8988T (cell line): ENCODE measurements at regions not wholly inside any gene's neighbourhood (a gene's known extent, or its start where the extent isn't known, plus 50 kb on each side); places are given as distances from the start of the nearest gene placed in this dataset.

Source experiments
- DNase-seq: peaks from one replicate; pipeline ENCODE4 v3.0.0; 2011

DNA sequence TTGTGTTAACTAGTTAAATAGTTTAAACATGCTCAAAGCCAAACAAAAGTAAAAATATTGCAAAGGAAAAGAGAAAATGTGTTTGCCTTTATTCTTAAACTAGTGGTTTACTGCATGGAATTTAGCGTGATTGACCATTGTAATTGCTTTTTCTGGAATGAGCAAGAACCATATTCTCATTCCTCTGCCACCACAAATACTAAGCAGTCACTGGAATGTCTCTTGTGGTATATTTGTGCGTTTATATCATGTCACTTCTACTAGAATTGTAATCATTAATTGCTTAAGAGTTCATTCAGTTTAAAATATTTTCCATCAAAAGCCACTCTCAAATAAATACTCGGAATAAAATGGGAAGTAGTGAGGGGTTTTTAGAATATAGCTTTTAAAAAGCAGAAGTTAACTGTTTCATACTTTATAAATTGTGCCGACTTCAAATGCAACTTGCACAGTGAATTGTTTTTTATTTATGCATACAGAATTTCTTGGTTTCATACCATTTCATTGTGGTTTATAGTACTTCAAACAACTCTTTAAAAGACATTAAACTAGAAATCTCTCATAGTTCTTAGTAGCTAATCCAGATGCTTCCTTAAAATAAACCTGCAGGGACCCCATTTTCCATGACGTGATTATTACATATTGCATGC lies 288.1 kb downstream of the EPHA4 start:
- DNase-seq = no peak

DNA sequence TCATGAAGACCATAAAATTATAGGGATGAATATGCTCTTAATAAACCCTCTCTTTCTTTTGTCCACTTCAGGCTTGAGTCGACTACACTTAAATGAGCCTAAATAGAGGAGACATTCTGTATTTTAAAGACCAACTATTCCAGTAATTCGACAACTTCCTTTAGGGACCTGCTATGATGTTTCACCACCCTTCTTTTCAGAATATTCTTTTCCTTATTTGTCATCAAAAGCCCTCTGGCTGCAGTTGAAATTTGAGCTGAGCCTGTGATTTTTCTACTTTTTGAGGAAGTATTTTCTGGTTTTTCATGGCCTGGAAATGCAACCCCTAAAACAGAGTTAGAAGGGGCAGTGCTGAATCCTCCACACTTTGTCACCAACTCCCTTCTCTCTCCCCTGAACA lies 287.0 kb downstream of the EPHA4 start:
- DNase-seq = no peak

DNA sequence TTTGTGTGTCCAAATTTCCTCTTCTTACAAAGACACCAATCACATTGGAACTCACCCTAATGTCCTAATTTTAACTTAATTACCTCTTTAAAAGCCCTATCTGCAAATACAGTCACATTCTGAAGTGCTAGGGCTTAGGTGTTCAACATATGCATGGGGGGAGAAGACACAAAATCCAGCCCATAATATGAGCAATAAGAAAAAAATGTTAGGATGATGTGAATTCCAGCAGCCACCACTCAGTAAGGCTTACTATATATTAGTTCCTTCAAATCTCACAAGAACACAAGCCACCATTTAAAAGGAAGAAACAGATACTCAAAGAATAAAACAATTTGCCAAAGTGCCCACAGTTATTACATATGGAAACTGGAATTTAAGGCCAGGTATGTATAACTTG lies 285.7 kb downstream of the EPHA4 start:
- no peak for DNase-seq

DNA sequence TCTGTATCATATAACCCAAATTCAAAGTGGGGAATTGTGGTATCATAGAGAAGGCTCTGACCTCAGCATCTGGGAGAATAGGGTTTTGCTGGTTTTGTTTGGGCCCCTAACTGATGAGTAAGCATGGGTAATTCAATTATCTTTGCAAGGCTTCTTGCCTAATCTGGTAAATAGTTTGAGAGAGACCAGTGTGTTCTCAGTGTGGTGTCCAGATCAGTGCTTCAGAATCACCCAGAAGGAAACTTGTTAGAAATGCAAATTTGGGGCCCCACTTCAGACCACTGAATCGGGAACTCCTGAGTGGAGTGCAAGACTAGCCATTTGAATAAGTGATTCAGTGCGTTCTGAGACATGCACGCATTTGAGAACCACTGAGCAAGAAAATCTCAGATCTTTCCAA lies 282.7 kb downstream of the EPHA4 start:
- no peak for DNase-seq

DNA sequence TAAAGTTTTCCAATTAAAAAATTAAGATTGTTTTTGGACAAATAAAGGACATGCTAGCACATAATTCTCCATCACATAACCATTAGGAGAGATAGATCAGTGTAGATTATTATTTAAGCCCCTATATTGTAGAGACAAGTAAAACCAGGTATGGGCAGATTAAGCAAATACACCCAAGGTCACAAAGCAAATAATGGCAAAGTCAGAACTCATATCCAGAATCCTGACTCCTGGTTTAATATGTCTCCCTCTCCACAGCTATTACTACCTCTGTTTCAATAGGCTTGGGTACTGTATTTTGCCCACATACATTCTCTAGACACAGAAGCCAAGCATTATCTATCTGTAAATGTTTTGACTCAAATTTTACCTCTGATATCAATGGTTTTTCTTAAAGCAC lies 282.3 kb downstream of the EPHA4 start:
- no peak for DNase-seq

DNA sequence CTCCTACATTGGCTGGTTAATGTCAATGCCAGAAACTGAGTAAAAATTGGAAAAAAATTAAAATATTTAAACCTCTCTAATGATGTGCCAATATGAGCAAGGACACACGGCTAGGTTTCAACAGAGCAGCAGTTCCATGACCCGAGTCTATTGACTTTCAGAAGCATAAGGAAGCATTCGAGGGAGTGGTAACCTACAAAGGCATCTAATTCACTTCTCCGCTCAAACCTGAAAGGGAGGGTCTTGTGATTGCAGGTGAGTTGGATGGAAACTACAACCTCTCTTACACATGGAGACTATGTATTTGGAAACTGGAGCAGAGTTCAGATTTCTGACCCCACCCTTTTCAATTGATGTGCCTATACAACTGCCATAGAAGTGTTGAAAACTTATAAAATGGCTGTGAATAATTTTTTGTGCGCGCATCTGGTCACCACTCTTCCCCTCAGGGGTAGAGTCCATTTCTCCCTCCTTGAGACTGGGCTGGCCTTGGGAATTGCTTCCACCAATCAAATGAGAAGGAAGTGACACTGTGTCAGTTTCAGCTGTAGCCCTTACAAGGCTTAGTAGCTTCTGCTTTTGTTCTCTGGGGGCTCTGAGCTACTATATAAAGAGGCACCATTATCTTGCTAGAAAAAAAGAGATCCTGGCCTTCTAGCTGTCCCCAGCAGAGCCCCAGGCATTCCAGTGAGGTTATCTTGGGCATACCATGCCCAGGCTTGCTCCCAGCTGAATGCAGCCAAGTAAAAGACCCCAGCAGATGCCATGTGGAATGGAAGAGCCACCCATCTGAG lies 278.0 kb downstream of the EPHA4 start:
- no peak for DNase-seq

DNA sequence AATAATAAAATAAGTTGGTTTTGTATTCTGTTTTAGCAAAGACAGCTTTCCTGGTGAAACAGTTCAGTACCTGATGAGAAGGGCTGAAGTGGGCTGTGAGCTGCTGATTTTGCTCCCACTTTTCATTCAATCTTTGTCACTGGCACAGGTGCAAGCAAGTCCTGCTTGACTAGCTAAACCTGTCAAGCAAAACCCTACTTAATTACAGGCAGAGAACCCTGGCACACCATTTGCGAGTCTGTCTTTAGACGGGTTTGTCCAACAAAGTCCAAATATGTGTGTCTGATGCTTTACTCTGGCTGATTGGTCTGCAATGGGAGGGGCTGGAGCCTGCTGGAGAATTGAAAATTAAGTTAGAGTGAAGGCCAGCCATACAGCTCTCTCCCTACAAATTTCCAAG lies 267.2 kb downstream of the EPHA4 start:
- DNase-seq = no peak

DNA sequence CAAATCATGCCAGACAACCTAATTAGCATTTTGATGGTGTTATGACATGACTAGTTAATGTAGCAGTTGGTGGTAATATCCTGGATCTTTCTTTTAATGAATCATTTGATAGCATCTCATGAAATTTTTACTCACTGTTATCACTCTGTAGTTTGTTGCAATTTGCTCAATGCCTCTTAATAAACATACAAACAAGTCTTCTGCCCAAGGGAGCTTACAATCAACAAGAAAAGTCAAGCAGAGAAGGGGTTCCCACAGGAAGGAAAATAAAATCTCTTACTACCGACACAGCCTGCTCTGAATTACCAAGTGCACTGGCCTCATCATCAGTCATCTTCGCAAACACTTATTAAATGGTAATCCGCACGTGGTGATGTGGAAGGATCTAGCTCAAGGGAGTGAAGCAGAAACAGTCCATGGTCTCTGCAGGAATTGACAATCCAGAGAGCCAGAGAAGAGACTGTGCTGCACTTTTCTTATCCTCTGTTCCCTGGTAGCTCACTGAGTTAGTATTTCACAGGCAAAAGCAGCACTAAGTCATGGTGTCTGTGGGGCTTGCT lies 263.5 kb downstream of the EPHA4 start:
- DNase-seq = no peak

DNA sequence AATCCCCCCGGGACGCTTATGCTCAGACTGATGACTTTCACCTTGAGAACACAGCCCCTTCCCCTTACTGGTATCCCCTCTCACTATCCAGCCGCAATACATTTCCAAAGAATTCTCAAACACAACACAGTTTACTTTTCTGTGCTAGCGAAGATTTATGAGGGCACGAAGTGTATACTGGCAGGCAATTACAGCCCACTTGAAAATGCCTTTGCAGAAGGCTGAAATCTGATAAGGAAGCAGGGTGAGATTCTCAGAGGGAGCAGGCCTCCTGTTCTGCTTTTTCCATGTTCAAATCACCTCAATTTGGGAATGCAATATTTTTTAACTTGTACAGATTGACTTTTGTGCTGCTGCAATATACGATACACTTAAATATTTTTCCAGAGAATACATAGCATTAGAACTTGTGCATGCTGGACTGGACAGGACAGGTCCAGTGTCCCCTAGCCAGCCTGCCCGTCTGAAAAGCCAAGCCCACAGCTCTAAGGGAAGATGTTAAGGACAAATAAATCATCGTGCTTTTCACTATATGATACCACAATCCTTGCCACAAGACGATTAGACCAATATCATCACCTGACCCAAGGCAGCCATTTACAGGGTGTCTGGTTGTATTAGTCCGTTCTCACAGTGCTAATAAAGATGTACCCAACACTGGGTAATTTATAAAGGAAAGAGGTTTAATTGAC lies 262.1 kb downstream of the EPHA4 start:
- no peak for DNase-seq

DNA sequence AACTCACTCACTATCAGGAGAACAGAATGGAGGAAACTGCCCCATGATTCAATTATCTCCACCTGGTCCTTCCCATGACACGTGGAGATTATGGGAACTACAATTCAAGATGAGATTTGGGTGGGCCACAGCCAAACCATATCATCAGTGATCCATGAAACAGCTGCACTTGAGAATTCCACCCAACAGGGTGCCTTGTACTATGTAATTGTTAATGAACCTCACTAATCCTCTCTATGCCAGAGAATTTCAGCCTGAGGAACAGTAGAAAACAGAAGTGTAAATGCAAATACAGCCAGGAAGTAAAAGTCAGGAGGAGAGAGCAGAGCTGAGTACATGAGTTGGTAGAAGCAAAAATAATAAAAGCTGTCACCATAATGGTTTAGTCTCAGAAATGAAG lies 261.4 kb downstream of the EPHA4 start:
- DNase-seq = no peak

DNA sequence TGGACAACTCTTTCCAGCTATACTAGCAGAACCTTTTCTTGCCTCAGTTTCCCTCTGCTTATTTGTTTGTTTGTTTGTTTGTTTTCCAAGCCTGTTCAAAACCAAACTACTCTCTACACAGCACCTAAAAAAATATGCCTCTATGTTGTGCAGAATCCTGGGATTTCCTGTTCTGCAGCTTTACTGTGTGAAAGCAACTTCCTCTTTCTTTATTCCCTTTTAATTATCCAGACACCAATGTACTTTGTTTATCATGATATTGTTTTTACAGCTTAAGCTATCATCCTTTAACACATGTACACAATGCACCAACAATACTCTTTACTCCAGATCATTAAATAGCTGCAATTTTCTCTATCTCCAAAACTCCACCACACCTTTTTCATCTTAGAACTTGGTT lies 259.5 kb downstream of the EPHA4 start:
- DNase-seq = no peak

DNA sequence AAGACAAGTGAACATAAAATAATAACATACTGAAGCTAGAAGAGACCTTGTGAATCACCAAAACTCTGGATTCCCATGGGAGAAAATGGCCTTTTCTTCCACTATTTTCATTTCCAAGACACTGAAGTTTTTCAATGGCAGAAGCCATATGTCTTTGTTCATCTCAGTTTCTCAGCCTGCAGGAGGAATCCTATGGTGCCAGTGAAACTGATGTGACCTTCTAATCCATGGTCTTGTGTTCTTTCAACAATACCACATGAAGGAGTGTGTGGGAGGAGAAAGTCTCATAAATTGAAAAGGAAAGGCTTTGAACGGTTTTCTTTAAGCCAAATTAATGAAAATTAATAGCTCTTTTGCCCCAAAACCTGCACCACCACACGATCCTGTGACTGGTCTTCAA lies 257.3 kb downstream of the EPHA4 start:
- no peak for DNase-seq

DNA sequence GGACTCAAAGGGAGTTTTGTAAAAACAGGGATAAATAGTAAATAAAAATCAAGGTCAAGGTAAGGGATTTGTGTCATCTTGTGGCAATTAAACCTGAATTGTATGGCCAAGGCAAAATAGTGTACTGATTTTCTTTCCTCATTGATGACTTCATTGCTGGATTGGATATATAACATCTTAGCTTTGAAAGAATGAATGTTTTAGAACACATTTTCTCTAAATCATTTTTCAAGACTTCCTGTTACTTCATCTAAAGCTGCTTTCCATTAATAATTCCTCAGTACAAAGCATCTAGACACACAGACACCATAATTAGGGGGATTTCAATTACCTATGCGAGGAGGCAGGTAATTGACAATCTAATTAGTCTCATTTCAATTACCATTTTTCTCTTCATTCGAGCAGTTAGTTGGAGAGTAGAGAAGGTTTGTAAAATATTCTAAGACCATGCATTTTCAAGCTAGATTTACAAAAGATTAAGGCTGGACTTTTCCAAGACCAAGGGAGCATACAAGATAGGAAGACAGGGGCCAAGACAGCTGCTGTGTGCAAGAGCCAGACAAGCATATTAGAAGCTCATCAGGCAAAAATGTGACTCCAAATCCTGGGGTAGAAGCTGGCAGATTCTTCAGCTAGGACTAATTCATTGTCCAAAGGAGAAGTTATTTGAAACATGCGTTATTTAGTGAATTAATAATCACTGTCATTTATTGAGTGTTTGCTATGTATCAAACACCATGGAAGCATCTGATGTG lies 253.6 kb downstream of the EPHA4 start:
- no peak for DNase-seq

DNA sequence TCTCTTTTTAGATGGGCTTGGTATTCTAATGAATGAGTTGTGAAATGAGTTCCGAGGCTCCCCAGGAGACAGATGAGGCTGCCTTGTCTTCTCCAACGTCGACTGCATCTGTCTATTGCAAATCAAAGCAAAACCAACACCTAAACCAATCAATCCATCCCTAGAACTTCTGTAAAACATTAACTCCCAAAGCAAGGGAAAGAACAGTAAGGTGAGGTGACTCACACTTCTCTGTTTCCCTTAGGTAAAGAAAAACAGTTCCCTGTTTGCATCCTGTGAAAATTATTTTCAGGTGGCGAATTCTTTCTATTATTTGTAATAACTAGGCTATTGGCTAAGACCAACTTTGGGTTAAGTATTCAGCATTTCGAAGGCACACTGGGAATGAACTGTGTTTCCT lies 249.4 kb downstream of the EPHA4 start:
- no peak for DNase-seq

DNA sequence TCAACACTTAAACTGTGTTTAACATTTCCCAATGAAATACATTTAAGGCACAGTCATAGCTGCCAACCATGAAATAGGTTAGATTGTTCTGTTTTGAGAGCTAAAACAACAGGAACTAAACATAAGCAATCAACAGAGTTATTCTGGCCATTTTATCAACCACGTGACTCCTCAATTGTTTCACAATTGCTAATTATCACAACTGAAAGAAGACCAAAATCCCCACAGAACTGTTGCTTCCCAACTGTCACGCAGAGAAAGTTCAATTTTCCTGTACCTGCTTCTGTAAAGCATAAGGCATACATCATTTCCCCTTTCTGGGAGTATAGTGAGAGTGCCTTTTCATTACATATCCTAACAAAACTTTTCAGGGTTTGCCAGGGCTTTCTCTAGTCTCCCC lies 248.6 kb downstream of the EPHA4 start:
- no peak for DNase-seq

DNA sequence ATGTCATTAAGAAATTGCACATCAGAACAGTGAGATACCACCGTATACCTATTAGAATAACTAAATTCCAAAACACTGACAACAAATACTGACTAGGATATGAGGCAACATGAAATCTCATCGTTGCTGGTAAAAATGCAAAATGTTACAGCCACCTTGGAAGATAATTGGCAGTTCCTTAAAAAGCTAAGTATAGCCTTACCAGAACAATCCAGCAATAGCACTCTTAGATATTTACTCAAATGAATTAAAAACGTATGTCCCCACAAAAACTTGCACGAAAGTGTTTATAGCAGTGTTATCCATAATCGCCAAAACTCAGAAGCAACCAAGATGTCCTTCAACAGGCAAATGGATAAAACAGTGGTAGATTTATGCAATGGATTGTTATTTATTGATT lies 241.7 kb downstream of the EPHA4 start:
- no peak for DNase-seq

DNA sequence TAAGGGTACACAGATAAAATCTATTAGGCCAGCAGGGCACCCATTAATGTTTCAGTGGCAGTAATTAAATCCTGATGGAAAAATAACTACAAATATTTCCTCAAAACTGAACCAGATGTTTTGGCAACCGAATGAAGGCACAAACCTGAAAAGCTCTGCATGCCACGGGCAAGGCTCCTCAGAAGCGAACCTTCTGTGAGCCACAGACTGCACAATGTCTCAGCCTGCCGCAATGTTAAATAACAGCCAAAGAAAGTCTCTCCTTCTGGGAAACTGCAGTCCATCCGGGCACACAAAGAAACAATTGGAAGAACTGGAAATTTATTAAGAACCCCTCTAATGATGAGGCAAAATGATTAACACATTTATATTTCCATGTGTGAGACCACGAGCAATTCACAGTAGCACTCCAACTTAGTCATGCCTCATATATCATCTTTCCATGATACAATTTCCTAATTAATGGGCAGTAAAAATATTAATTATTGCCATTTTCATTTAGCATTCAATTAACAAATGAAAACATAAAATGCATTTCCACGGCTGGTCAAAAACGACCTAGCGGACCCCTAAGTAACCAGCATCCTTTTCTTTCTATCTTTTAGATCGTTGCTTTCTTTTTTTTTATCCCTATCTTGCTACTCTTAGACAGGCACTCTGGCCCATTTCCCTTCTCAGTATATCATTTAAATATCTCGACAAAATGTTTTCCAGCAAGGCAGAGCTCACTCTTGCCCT lies 237.5 kb downstream of the EPHA4 start:
- no peak for DNase-seq

DNA sequence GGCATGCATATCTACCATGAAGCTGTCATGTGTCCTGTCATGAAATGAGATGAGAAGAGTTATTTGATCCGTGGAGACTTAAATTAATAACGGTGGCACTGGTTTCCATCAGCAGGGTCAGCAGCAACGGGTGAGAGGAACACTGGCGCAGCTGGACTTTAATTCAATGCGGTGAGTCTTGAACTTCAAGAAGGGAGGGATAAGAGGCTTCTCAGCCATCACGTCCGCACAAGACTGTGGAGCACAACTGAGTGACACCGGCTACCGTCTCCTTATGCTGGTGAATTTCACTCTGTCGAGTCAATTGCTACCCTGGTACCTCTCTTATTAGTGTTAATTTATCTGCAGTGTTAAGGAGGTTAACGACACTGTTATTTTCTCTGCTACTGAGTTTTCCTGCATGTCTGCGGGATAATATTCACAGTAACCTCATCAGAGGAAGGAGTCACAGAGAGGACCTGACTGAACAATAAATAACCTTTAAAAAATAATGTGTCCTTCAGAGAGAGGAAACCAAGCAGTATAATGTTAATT lies 236.8 kb downstream of the EPHA4 start:
- no peak for DNase-seq

DNA sequence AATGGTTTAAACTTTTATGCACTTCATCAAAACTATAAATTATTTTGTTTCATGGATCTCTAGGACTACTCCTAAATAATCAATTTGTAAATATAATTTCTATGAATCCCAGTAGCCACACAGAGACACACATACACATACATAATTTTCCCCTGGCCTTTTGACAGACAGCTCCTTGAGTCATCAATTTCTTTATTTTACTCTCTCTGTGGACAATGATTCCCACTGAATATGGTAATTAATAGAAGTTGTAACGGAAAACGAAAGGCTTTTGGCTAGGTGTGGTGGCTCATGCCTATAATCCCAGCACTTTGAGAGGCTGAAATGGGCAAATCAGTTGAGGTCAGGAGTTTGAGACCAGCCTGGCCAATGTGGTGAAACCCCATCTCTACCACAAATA lies 235.1 kb downstream of the EPHA4 start:
- DNase-seq = no peak

DNA sequence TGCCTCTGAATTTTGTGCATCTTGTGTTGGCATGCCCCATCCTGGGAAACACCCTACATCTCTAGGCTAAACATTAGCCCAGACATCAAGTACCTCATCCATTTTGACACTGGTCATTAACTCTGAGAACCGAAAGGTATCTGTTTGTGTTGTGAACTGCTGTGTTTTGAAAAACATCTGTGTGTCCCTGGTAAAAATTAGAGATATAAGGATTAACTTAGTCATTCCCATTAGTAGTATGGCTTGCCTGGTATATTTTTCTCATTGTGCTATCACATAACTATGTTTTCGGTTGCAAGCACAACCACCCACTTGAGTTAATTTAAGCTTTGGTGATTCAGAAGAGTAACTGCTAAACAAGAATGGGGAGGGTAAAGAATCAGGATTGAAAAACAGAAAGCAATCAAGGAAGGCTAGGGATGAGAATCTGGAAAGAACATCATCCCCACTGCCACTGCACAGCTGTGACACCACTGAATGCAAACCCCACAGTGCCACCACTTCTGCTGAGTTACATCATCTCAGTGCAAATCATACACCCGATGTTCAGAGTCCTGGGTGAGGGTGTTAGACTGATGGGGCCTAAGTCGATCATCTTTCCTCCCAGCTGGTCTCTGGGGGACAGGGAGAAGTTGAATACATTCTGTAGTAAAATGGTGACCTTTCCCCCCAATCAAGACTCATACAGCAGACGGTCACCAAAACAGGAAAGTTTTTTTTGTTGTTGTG lies 234.0 kb downstream of the EPHA4 start:
- DNase-seq = no peak

DNA sequence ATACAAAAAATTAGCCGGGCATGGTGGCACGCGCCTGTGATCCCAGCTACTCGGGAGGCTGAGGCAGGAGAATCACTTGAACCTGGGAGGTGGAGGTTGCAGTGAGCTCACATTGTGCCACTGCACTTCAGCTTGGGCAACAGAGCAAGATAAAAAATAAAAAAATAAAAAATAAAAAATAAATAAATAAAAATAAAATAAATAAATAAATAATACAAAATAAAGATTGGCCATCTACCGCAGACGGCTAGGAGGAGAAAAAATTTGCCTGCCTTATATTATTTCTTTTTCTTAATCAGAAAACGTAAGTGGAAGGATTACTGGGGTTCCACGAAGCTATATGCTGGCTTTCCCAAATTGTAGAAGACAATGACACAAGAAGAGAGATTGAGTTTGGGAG lies 229.7 kb downstream of the EPHA4 start:
- DNase-seq = no peak

DNA sequence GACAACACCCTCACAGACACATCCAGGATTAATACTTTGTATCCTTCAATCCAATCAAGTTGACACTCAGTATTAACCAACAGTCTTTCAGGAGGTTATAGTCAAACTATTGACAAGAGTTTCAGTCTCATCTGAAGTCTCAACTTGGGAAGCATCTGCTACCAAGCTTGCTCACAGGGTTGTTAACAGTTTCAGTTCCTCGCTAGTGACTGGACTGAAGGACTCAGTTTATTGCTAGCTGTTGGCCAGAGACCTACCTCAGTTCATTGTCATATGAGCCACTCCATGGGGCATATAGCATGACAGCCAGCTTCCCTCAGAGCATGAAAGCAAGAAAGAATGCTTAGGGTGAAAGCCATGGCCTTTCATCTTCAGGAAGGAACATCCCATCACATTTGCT lies 228.6 kb downstream of the EPHA4 start:
- DNase-seq = no peak
